H1 (cell line): ENCODE measurements at regions not wholly inside any gene's neighbourhood (a gene's known extent, or its start where the extent isn't known, plus 50 kb on each side); places are given as distances from the start of the nearest gene placed in this dataset.

Experiments
- CTCF ChIA-PET: fragments of 300-600 bp; sonication (Branson Sonifier 250); formaldehyde crosslinking; loops from one replicate; lab custom pipeline; 2021; ENCODE audit not compliant: partially characterized antibody; lab: Charles Lee
- POLR2A ChIA-PET: fragments of 300-600 bp; sonication (Branson Sonifier 250); formaldehyde crosslinking; loops from one replicate; lab custom pipeline; 2021; ENCODE audit warnings: inconsistent platforms; ENCODE audit not compliant: partially characterized antibody; lab: Charles Lee
- DNase-seq, 2 experiments: peaks; one replicate each; pipeline versions ENCODE4 v3.0.0 to v3.0.0-alpha.2; 2010 to 2022; ENCODE audit warnings: low spot score in 2 of 2, low read depth in 1 of 2, mixed read lengths in 1 of 2
- FAIRE-seq: peaks from 2 replicates; lab custom pipeline; 2011; peaks lifted over from hg19 to GRCh38; lab: Jason Lieb, UNC
- H2AFZ ChIP-seq: 2 replicates; pipeline ENCODE4 v1.8.1; 2012; ENCODE audit warnings: low read length, inconsistent platforms
- H2AK5ac ChIP-seq: 2 replicates; pipeline ENCODE4 v1.6.1; 2013; ENCODE audit warnings: low read depth, low read length
- H2BK120ac ChIP-seq: replicated peaks from 2 replicates; pipeline ENCODE3; 2013; ENCODE audit warnings: low read depth, low read length, inconsistent platforms
- H2BK12ac ChIP-seq: 2 replicates; pipeline ENCODE4 v1.6.1; 2013; ENCODE audit warnings: low read depth, low read length
- H2BK15ac ChIP-seq: 2 replicates; pipeline ENCODE4 v1.6.1; 2013; ENCODE audit warnings: low read length
- H2BK20ac ChIP-seq: 2 replicates; pipeline ENCODE4 v1.6.1; 2013; ENCODE audit warnings: low read length
- H2BK5ac ChIP-seq: 2 replicates; pipeline ENCODE4 v1.6.1; 2013; ENCODE audit warnings: low read depth, low read length
- H3K14ac ChIP-seq: 2 replicates; pipeline ENCODE4 v1.6.1; 2013; ENCODE audit warnings: inconsistent platforms; ENCODE audit not compliant: insufficient read length
- H3K18ac ChIP-seq: 2 replicates; pipeline ENCODE4 v1.6.1; 2013; ENCODE audit warnings: low read length; ENCODE audit errors: extremely low read depth
- H3K23ac ChIP-seq: 2 replicates; pipeline ENCODE4 v1.6.1; 2013; ENCODE audit warnings: inconsistent platforms; ENCODE audit not compliant: insufficient read length
- H3K23me2 ChIP-seq: 2 replicates; pipeline ENCODE4 v1.6.1; 2013; ENCODE audit warnings: low read depth, low read length
- H3K27ac ChIP-seq: 2 replicates; pipeline ENCODE4 v1.6.1; 2011; ENCODE audit warnings: low read depth, low read length, inconsistent platforms
- H3K27me3 ChIP-seq, 4 experiments: replicated peaks in 1 of 4; 1 replicate in 1 of 4; 2 replicates in 3 of 4; pipeline versions ENCODE4 v1.6.1 to v1.8.1; 2011 to 2013; ENCODE audit warnings: low read length in 3 of 4, mild to moderate bottlenecking in 3 of 4, inconsistent platforms in 2 of 4, mixed read lengths in 2 of 4, moderate library complexity in 1 of 4; ENCODE audit not compliant: control insufficient read depth in 3 of 4, insufficient read depth in 3 of 4; ENCODE audit errors: extremely low read depth in 1 of 4
- H3K36me3 ChIP-seq, 4 experiments: 2 replicates each; pipeline versions ENCODE4 v1.6.1 to v1.8.1; 2011 to 2013; ENCODE audit warnings: mild to moderate bottlenecking in 4 of 4, low read length in 3 of 4, moderate library complexity in 2 of 4, control low read depth in 1 of 4, inconsistent platforms in 1 of 4; ENCODE audit not compliant: insufficient read depth in 4 of 4, control insufficient read depth in 2 of 4
- H3K4ac ChIP-seq: replicated peaks from 2 replicates; pipeline ENCODE3; 2013; ENCODE audit warnings: low read length, low read depth, mixed read lengths, inconsistent platforms; ENCODE audit not compliant: insufficient read length
- H3K4me1 ChIP-seq, 4 experiments: replicated peaks in 1 of 4; 1 replicate in 1 of 4; 2 replicates in 3 of 4; pipeline versions ENCODE4 v1.6.1 to v1.8.1; 2011 to 2013; ENCODE audit warnings: low read length in 3 of 4, inconsistent platforms in 2 of 4, mixed read lengths in 1 of 4; ENCODE audit not compliant: insufficient read depth in 4 of 4, control insufficient read depth in 3 of 4
- H3K4me2 ChIP-seq, 2 experiments: 2 replicates each; pipeline versions ENCODE4 v1.6.1 to v1.8.1; 2011 to 2013; ENCODE audit warnings: low read depth in 2 of 2, low read length in 2 of 2, control low read depth in 1 of 2, inconsistent platforms in 1 of 2, mild to moderate bottlenecking in 1 of 2; ENCODE audit not compliant: insufficient read depth in 1 of 2
- H3K4me3 ChIP-seq, 4 experiments: fragments of 200-600, 300-600 bp in 1 of 4; sonication (generic), shearing (Covaris generic), sonication (Bioruptor Twin) in 1 of 4; 2 replicates each; pipeline versions ENCODE4 v1.5.1 to v1.8.1; 2011 to 2016; ENCODE audit warnings: low read length in 4 of 4, low read depth in 3 of 4, control low read depth in 2 of 4, inconsistent platforms in 2 of 4, mild to moderate bottlenecking in 2 of 4, mixed read lengths in 1 of 4, moderate library complexity in 1 of 4; ENCODE audit not compliant: insufficient read depth in 2 of 4; ENCODE audit errors: extremely low read depth in 1 of 4
- H3K56ac ChIP-seq: replicated peaks from 2 replicates; pipeline ENCODE3; 2013; ENCODE audit warnings: low read depth, mild to moderate bottlenecking, mixed read lengths, low read length, inconsistent platforms; ENCODE audit not compliant: insufficient read length
- H3K79me1 ChIP-seq: 2 replicates; pipeline ENCODE4 v1.6.1; 2013; ENCODE audit warnings: low read depth, low read length, control low read depth
- H3K79me2 ChIP-seq, 2 experiments: 2 replicates each; pipeline versions ENCODE4 v1.6.1 to v1.8.1; 2012 to 2013; ENCODE audit warnings: low read length in 2 of 2, mild to moderate bottlenecking in 2 of 2, inconsistent platforms in 1 of 2; ENCODE audit not compliant: insufficient read depth in 2 of 2, control insufficient read depth in 1 of 2
- H3K9ac ChIP-seq, 4 experiments: replicated peaks in 1 of 4; 1 replicate in 1 of 4; 2 replicates in 3 of 4; pipeline versions ENCODE4 v1.6.1 to v1.8.1; 2011 to 2013; ENCODE audit warnings: low read depth in 3 of 4, low read length in 3 of 4, control low read depth in 2 of 4, mild to moderate bottlenecking in 2 of 4, moderate library complexity in 2 of 4, inconsistent platforms in 1 of 4; ENCODE audit errors: extremely low read depth in 1 of 4
- H3K9me3 ChIP-seq, 2 experiments: 2 replicates each; pipeline versions ENCODE4 v1.6.1 to v1.8.1; 2012 to 2013; ENCODE audit warnings: mild to moderate bottlenecking in 2 of 2, moderate library complexity in 2 of 2, control low read depth in 1 of 2, inconsistent platforms in 1 of 2, low read depth in 1 of 2, low read length in 1 of 2, mixed read lengths in 1 of 2; ENCODE audit not compliant: insufficient read depth in 2 of 2
- H4K20me1 ChIP-seq, 2 experiments: replicated peaks in 1 of 2; 2 replicates each; pipeline versions ENCODE3 to v1.8.1; 2011 to 2013; ENCODE audit warnings: inconsistent platforms in 2 of 2, low read length in 2 of 2, mild to moderate bottlenecking in 1 of 2; ENCODE audit not compliant: insufficient read depth in 2 of 2, control insufficient read depth in 1 of 2
- H4K5ac ChIP-seq: 2 replicates; pipeline ENCODE4 v1.6.1; 2013; ENCODE audit warnings: low read length, low read depth, mixed read lengths, inconsistent platforms; ENCODE audit not compliant: insufficient read length
- H4K8ac ChIP-seq: 2 replicates; pipeline ENCODE4 v1.8.0; 2013; ENCODE audit warnings: mild to moderate bottlenecking, moderate library complexity, low read length, inconsistent platforms; ENCODE audit not compliant: insufficient read depth; ENCODE audit errors: extremely low read depth
- H4K91ac ChIP-seq: replicated peaks from 2 replicates; pipeline ENCODE3; 2013; ENCODE audit warnings: low read length, mixed read lengths, inconsistent platforms; ENCODE audit not compliant: insufficient read length
- BRCA1 ChIP-seq: IDR thresholded peaks from 2 replicates; pipeline ENCODE4 v1.6.1; 2012; ENCODE audit warnings: low read depth, low read length, improper control_type of control experiment
- EGR1 ChIP-seq: IDR thresholded peaks from 2 replicates; pipeline ENCODE4 v1.6.1; 2011; ENCODE audit warnings: low read depth, low read length, borderline replicate concordance
- HDAC2 ChIP-seq, 2 experiments: fragments of 300-600 bp in 1 of 2; sonication (generic) in 1 of 2; IDR thresholded peaks; 2 replicates each; pipeline ENCODE4 v1.6.1; 2011 to 2012; ENCODE audit warnings: low read depth in 2 of 2, low read length in 2 of 2, mild to moderate bottlenecking in 2 of 2, moderate library complexity in 2 of 2, borderline replicate concordance in 1 of 2, inconsistent platforms in 1 of 2
- POLR2AphosphoS5 ChIP-seq: IDR thresholded peaks from 2 replicates; pipeline ENCODE4 v1.6.1; 2011; ENCODE audit warnings: low read depth, low read length
- RFX5 ChIP-seq: IDR thresholded peaks from 2 replicates; pipeline ENCODE4 v1.6.1; 2011; ENCODE audit warnings: low read depth, low read length, improper control_type of control experiment, borderline replicate concordance
- RXRA ChIP-seq: IDR thresholded peaks from 2 replicates; pipeline ENCODE4 v1.6.1; 2011; ENCODE audit warnings: low read depth, mild to moderate bottlenecking, low read length, moderate library complexity; ENCODE audit not compliant: insufficient read depth
- SAP30 ChIP-seq: fragments of 300-600 bp; sonication (generic); IDR thresholded peaks from 2 replicates; pipeline ENCODE4 v1.7.1; 2012; ENCODE audit warnings: low read length, moderate library complexity, mild to moderate bottlenecking, inconsistent platforms; ENCODE audit not compliant: insufficient read depth, insufficient replicate concordance
- SIN3A ChIP-seq, 2 experiments: IDR thresholded peaks in 1 of 2; conservative IDR thresholded peaks in 1 of 2; 2 replicates each; pipeline ENCODE4 v1.6.1; 2011 to 2012; ENCODE audit warnings: low read length in 2 of 2, improper control_type of control experiment in 1 of 2, low read depth in 1 of 2, mild to moderate bottlenecking in 1 of 2
- SIRT6 ChIP-seq: IDR thresholded peaks from one replicate; pipeline ENCODE4 v1.7.1; 2012; ENCODE audit warnings: low read length, inconsistent platforms
- SUZ12 ChIP-seq: fragments of 200-600 bp; sonication (generic); IDR thresholded peaks from 2 replicates; pipeline ENCODE4 v1.6.1; 2012; ENCODE audit warnings: mild to moderate bottlenecking, inconsistent platforms, low read length, moderate library complexity, mixed read lengths
- TAF7 ChIP-seq: optimal IDR thresholded peaks from 2 replicates; pipeline ENCODE3; 2011; ENCODE audit warnings: low read depth, mild to moderate bottlenecking, inconsistent platforms, low read length, moderate library complexity, borderline replicate concordance
- YY1 ChIP-seq: IDR thresholded peaks from 2 replicates; pipeline ENCODE4 v1.6.1; 2011; ENCODE audit warnings: low read depth, mild to moderate bottlenecking, low read length
- ZNF274 ChIP-seq: IDR thresholded peaks from 2 replicates; pipeline ENCODE4 v1.7.0; 2012; ENCODE audit warnings: low read length, borderline replicate concordance; ENCODE audit errors: extremely low read depth
- WGBS, 2 experiments: shearing (Covaris generic) in 1 of 2; methylation state at CpG; one replicate each; pipeline versions ENCODE4 v1.1.6 to v1.1.7; 2013 to 2015; ENCODE audit warnings: low lambda C conversion rate in 2 of 2, mixed read lengths in 2 of 2, inconsistent platforms in 1 of 2, low coverage in 1 of 2, missing lambda C conversion rate in 1 of 2; ENCODE audit not compliant: insufficient replicate concordance in 2 of 2, insufficient coverage in 1 of 2, insufficient read length in 1 of 2; ENCODE audit errors: extremely low coverage in 1 of 2, missing lambda C conversion rate in 1 of 2; 5-methylcytosine and 5-hydroxymethylcytosine counted together
- TF ChIP-seq, protein P1 (sequence below): IDR thresholded peaks from 2 replicates; pipeline ENCODE4 v1.6.1; 2012; ENCODE audit warnings: inconsistent platforms

DNA sequence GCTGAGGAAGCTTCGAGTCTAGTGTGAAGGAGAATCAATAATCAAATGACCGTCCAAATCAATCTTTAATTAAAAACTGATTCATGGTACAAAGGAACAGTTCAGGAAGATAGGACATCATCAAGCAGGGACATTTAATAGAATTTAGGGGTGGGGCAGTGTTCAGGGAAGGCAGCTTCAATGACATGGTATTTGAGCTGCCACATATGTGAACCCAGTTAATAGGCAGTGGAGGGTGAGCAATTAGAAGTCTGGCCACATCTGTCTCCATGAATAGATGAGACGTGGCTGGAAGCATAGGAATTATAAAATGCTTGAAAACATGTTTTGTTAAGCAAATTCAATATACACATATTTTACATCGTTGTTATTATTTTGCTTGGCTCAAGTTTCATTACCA is 362.7 kb downstream of the PRDM2 start:
- CTCF ChIA-PET: no interaction called here
- H4K8ac ChIP-seq: no peak overlapping the region
- FAIRE-seq: no peak
- POLR2A ChIA-PET: no interaction called here
- no peak overlapping the region for H3K4me2 ChIP-seq
- H2BK12ac ChIP-seq: no peak overlapping the region
- H3K9me3 ChIP-seq: no peaks in the 10 kb centered on the region
- no peak overlapping the region for H3K4me3 ChIP-seq
- 89% methylated on average over 4 of the region's 4 CpGs; no CpG with 5 or more reads in 1 of the 2 experiments for WGBS, 2 experiments
- H3K4ac ChIP-seq: no peak overlapping the region
- no peak overlapping the region for H2BK5ac ChIP-seq
- H2AFZ ChIP-seq: no peak overlapping the region
- H3K4me1 ChIP-seq: peaks cover 0 to 3% (median 0%) of the 10 kb centered on the region in 4 experiments; a peak in 1 of 7 replicates
- H3K56ac ChIP-seq: no peak overlapping the region
- no peak overlapping the region for H3K14ac ChIP-seq
- no peak overlapping the region for H3K18ac ChIP-seq
- H4K91ac ChIP-seq: no peak overlapping the region
- DNase-seq: no peak
- no peak overlapping the region for H2AK5ac ChIP-seq
- no peak overlapping the region for H3K23ac ChIP-seq
- H3K79me1 ChIP-seq: no peaks in the 10 kb centered on the region
- no peaks in the 10 kb centered on the region for H3K23me2 ChIP-seq
- H3K27ac ChIP-seq: no peak overlapping the region
- no peak overlapping the region for H2BK20ac ChIP-seq
- H3K36me3 ChIP-seq: no peaks in the 10 kb centered on the region
- no peak overlapping the region for H2BK15ac ChIP-seq
- no peaks in the 10 kb centered on the region for H3K79me2 ChIP-seq
- H3K27me3 ChIP-seq: peaks cover 0 to 3% (median under 1%) of the 10 kb centered on the region in 4 experiments; a peak in 1 of 7 replicates
- H3K9ac ChIP-seq: no peak overlapping the region
- no peaks in the 10 kb centered on the region for H4K20me1 ChIP-seq
- H4K5ac ChIP-seq: no peak overlapping the region
- H2BK120ac ChIP-seq: no peak overlapping the region
- TF ChIP-seq BRCA1: no peak
- TF ChIP-seq YY1: no peak
- TF ChIP-seq RFX5: no peak
- no peak for TF ChIP-seq ZNF274
- no peak for TF ChIP-seq SIRT6
- no peak for TF ChIP-seq HDAC2 (IDR thresholded peaks at IDR 0.05; ENCODE audit: borderline replicate concordance in 1 of 2, low read depth in 2 of 2, low read length in 2 of 2)
- TF ChIP-seq EGR1: no peak
- no peak for TF ChIP-seq POLR2AphosphoS5
- no peak for TF ChIP-seq SIN3A (conservative IDR thresholded peaks at IDR 0.05 in 1 of 2, IDR thresholded peaks at IDR 0.05 in 1 of 2; ENCODE audit: low read depth in 1 of 2, low read length in 2 of 2)
- no peak for TF ChIP-seq SAP30
- TF ChIP-seq, protein P1, sequence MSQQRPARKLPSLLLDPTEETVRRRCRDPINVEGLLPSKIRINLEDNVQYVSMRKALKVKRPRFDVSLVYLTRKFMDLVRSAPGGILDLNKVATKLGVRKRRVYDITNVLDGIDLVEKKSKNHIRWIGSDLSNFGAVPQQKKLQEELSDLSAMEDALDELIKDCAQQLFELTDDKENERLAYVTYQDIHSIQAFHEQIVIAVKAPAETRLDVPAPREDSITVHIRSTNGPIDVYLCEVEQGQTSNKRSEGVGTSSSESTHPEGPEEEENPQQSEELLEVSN: no peak
- no peak for TF ChIP-seq SUZ12
- TF ChIP-seq TAF7: no peak
- TF ChIP-seq RXRA: no peak
